C4-2B (cell line): ENCODE measurements at regions not wholly inside any gene's neighbourhood (a gene's known extent, or its start where the extent isn't known, plus 50 kb on each side); places are given as distances from the start of the nearest gene placed in this dataset.

ENCODE experiments used
- H3K27ac ChIP-seq: fragments of 450-650 bp; 2 replicates; pipeline ENCODE4 v1.5.1; 2017
- CTCF ChIP-seq: fragments of 450-650 bp; conservative IDR thresholded peaks from 2 replicates; pipeline ENCODE4 v1.5.1; 2017; ENCODE audit warnings: mild to moderate bottlenecking
- ZFX ChIP-seq: fragments of 450-650 bp; IDR thresholded peaks from 2 replicates; pipeline ENCODE4 v1.6.1; 2017

DNA sequence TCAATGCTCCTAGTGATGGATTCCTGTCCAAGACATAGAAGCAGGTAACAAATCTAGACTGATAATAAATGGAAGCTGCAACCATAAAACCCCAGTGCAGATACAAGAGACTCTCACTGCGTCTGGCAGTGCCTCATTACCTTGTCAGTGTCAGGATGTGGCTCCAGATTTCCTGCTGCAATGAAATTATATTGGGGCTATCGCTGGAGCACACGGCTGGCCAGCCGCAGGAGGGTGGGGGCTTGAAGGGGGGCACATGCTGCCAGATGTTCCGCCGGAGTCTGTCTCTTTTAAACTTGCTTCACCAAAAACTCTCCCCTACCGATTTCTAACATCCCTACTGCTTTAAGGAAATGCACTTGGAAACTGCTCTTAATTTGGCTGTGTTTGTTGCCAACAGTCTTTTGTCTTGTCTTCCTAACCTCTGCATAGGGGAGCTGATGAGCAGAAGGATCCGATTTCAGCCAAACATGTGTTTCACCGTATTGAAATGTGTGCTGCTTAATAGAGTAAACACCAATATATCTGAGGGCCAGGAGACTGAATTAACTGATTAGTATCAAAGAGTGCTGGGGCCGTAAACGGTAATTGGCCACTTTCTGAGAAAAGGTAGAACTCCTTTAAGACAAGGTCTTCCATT is 102.2 kb upstream of the EXOC2 start:
- TF ChIP-seq ZFX (no peak), CTCF (no peak)
- no peak overlapping the region for H3K27ac ChIP-seq

DNA sequence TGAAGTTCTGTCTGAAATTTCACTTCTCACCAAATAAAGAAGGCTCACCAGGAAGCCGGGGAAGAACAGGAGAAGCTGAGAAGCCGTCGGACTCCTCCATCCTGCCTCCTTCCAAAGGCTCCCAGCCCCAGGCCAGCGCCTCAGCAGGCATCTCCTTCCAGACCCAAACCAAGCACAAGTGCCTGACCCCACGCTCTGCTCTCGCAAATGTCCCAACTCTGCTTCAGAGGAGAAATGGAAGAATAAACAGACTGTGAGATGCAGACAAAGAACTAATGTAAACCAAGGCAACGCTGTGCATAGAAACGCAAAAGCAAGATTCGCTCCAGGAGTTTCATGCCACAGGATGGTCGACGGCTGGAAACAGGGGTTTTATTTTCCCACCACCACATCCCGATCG is 100.3 kb upstream of the EXOC2 start:
- no peak overlapping the region for H3K27ac ChIP-seq
- TF ChIP-seq ZFX (no peak), CTCF (no peak)

GRCh38 chr6:792662-793061 is 99.7 kb upstream of the EXOC2 start:
- H3K27ac ChIP-seq, result no peak overlapping the region

DNA sequence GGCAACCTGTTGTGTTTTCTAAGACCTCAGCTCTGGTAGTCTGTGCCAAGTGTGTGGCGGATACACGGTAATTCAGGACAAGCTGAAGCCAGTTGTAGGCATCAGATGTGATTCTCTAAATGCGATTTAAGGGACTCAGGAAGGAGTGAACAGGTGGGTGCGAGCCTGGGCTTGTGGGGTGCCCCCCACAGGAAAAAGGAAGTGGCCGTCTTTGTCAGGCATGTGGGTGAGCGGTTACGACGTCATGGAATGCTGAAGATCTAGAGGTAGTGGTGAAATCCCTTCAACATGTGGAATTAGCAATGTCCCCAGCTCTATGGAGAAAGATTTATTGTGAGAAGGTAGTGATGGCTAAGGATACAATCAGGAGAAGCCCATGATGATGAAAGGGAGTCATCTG is 95.1 kb upstream of the EXOC2 start:
- no peak for TF ChIP-seq CTCF
- no peak for TF ChIP-seq ZFX
- H3K27ac ChIP-seq, result no peak overlapping the region

More at GRCh38 chr6:792662-793061, 99.7 kb upstream of the EXOC2 start:
- TF ChIP-seq ZFX, result no peak
- no peak for TF ChIP-seq CTCF

- TF ChIP-seq CTCF, result peak; percentile 96
- no peak for TF ChIP-seq ZFX
Measured at GRCh38 chr6:786946-787763, 94.2 kb upstream of the EXOC2 start.

DNA sequence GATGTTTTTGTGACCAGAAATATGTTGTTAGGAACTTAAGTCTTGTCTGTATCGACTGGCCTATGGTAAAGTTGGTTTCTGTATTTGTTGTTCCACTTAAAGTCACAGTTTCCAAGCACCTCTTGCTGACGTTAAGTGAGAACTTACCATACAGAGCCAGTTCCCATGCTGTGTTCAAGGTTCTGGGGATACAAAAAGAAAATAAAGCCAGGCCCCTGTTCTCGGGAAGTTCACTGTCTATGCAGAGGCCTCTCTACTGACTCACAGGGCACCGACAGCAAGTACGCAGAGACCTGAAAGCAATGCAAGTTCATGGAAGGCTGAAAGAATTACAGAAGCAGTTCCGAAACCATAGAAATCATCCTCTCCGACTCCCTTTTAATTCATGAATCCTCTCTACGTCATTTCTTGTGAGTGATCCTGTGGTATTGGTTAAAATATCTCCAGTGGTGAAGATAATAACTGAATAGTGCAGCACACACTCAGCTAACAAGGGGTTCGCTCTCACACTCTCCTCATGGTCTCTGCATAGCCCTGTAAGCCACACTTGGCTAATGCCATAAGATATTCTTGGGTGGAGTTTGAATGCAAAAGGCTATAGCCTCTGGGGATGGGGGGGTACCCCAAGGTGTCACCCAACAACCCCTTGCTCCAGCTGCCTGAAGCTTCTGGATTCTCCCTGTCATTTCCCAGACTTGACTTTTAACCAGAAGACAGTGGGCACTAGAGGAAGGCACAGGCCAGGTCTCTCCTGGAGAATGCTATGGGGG is 91.2 kb upstream of the EXOC2 start:
- no peak overlapping the region for H3K27ac ChIP-seq
- TF ChIP-seq ZFX (no peak), CTCF (no peak)

More at GRCh38 chr6:786946-787763, 94.2 kb upstream of the EXOC2 start:
- no peak overlapping the region for H3K27ac ChIP-seq

- no peak overlapping the region for H3K27ac ChIP-seq
- no peak for TF ChIP-seq CTCF
- no peak for TF ChIP-seq ZFX
Measured at GRCh38 chr6:782141-782540, 89.2 kb upstream of the EXOC2 start.
